Panc1 (cell line): ENCODE measurements at regions not wholly inside any gene's neighbourhood (a gene's known extent, or its start where the extent isn't known, plus 50 kb on each side); places are given as distances from the start of the nearest gene placed in this dataset.

Experiments used
- ATAC-seq: fragments of 200-7000 bp; cut with Tn5 transposase; 2 replicates; pipeline ENCODE4 v1.9.1; 2020; ENCODE audit warnings: mild to moderate bottlenecking, moderate library complexity
- BruUV-seq: library from RNA; stranded (reverse); fragments of 400-500 nt; replicated peaks from 2 replicates; lab custom pipeline; 2021; lab: Mats Ljungman, UMichigan
- CTCF ChIA-PET: fragments of 300-600 bp; sonication (Branson Sonifier 250); formaldehyde crosslinking; loops from one replicate; lab custom pipeline; 2022; ENCODE audit warnings: antibody characterized with exemption; lab: Charles Lee
- POLR2A ChIA-PET: fragments of 300-600 bp; sonication (Branson Sonifier 250); formaldehyde crosslinking; loops from one replicate; lab custom pipeline; 2022; ENCODE audit warnings: antibody characterized with exemption; lab: Charles Lee
- DNase-seq: peaks from one replicate; pipeline ENCODE4 v3.0.0-alpha.2; 2010; ENCODE audit warnings: low read depth, low spot score
- H3K27ac ChIP-seq: 2 replicates; pipeline ENCODE4 v1.5.1; 2011; ENCODE audit warnings: mild to moderate bottlenecking, low read length, inconsistent platforms
- H3K27me3 ChIP-seq: fragments of 200-500 bp; sonication (Bioruptor generic); 2 replicates; pipeline ENCODE4 v1.6.0; 2014; ENCODE audit warnings: low read length, inconsistent platforms; ENCODE audit not compliant: control insufficient read depth, insufficient read depth
- H3K36me3 ChIP-seq: fragments of 200-500 bp; sonication (Bioruptor generic); 2 replicates; pipeline ENCODE4 v1.5.1; 2014; ENCODE audit warnings: inconsistent platforms, mild to moderate bottlenecking, low read length, moderate library complexity; ENCODE audit not compliant: control insufficient read depth, insufficient read depth
- H3K4me1 ChIP-seq: 2 replicates; pipeline ENCODE4 v1.5.1; 2011; ENCODE audit warnings: inconsistent platforms, mild to moderate bottlenecking, low read length, moderate library complexity; ENCODE audit not compliant: control insufficient read depth, insufficient read depth
- H3K4me3 ChIP-seq, 2 experiments: 2 replicates each; pipeline ENCODE4 v1.5.1; 2011 to 2012; ENCODE audit warnings: low read depth in 2 of 2, low read length in 2 of 2, mild to moderate bottlenecking in 2 of 2, inconsistent platforms in 1 of 2, moderate library complexity in 1 of 2
- H3K9me3 ChIP-seq: fragments of 200-500 bp; sonication (Bioruptor generic); 2 replicates; pipeline ENCODE4 v1.5.1; 2014; ENCODE audit warnings: low read depth, mild to moderate bottlenecking, inconsistent platforms, low read length, moderate library complexity; ENCODE audit not compliant: control insufficient read depth, insufficient read depth
- CTCF ChIP-seq: fragments of 450-650 bp; IDR thresholded peaks from 2 replicates; pipeline ENCODE4 v1.5.1; 2017; ENCODE audit warnings: mild to moderate bottlenecking
- POLR2AphosphoS5 ChIP-seq: IDR thresholded peaks from 2 replicates; pipeline ENCODE4 v1.6.1; 2012; ENCODE audit warnings: mild to moderate bottlenecking, low read depth, low read length, moderate library complexity
- SIN3A ChIP-seq: IDR thresholded peaks from 2 replicates; pipeline ENCODE4 v1.6.1; 2012; ENCODE audit warnings: low read depth, mild to moderate bottlenecking, low read length, moderate library complexity, borderline replicate concordance; ENCODE audit not compliant: insufficient read depth
- TCF7L2 ChIP-seq: IDR thresholded peaks from 2 replicates; pipeline ENCODE4 v1.6.1; 2011; ENCODE audit warnings: mild to moderate bottlenecking, low read depth, low read length, inconsistent platforms
- in situ Hi-C: cut with HindIII; loops from 2 replicates; pipeline ENCODE4 v1.10.0; 2016; ENCODE audit warnings: low sequenced_read_pairs, low pct_unique_long_range_greater_than_20kb
- intact Hi-C: fragments of 100-400 bp; cut with micrococcal nuclease; formaldehyde crosslinking; loops from one replicate; pipeline ENCODE4 v1.10.0; 2022; ENCODE audit not compliant: unreplicated experiment
- TF ChIP-seq, protein P1 (sequence below), 2 experiments: IDR thresholded peaks; 2 replicates each; pipeline ENCODE4 v1.6.1; 2011 to 2012; ENCODE audit warnings: low read depth in 2 of 2, control low read depth in 1 of 2, low read length in 1 of 2, mild to moderate bottlenecking in 1 of 2, moderate library complexity in 1 of 2; ENCODE audit not compliant: insufficient read depth in 1 of 2

- no peaks in the 10 kb centered on the region for H3K36me3 ChIP-seq
- intact Hi-C loops, result no loop called here
- no peaks in the 10 kb centered on the region for H3K27me3 ChIP-seq
- no peak for ATAC-seq
- no peak overlapping the region for H3K4me3 ChIP-seq
- TF ChIP-seq POLR2AphosphoS5 (no peak), CTCF (no peak), TCF7L2 (no peak), SIN3A (no peak)
- TF ChIP-seq, protein P1, sequence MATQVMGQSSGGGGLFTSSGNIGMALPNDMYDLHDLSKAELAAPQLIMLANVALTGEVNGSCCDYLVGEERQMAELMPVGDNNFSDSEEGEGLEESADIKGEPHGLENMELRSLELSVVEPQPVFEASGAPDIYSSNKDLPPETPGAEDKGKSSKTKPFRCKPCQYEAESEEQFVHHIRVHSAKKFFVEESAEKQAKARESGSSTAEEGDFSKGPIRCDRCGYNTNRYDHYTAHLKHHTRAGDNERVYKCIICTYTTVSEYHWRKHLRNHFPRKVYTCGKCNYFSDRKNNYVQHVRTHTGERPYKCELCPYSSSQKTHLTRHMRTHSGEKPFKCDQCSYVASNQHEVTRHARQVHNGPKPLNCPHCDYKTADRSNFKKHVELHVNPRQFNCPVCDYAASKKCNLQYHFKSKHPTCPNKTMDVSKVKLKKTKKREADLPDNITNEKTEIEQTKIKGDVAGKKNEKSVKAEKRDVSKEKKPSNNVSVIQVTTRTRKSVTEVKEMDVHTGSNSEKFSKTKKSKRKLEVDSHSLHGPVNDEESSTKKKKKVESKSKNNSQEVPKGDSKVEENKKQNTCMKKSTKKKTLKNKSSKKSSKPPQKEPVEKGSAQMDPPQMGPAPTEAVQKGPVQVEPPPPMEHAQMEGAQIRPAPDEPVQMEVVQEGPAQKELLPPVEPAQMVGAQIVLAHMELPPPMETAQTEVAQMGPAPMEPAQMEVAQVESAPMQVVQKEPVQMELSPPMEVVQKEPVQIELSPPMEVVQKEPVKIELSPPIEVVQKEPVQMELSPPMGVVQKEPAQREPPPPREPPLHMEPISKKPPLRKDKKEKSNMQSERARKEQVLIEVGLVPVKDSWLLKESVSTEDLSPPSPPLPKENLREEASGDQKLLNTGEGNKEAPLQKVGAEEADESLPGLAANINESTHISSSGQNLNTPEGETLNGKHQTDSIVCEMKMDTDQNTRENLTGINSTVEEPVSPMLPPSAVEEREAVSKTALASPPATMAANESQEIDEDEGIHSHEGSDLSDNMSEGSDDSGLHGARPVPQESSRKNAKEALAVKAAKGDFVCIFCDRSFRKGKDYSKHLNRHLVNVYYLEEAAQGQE (IDR thresholded peaks at IDR 0.05; ENCODE audit: insufficient read depth in 1 of 2, low read depth in 2 of 2, low read length in 1 of 2), result no peak
- POLR2A ChIA-PET, result no interaction called here
- H3K9me3 ChIP-seq, result no peaks in the 10 kb centered on the region
- H3K27ac ChIP-seq, result no peak overlapping the region
- in situ Hi-C loops, result no loop called here
- no peak for DNase-seq
- CTCF ChIA-PET, result no interaction called here
- no peaks in the 10 kb centered on the region for H3K4me1 ChIP-seq
- BruUV-seq, result no TSS peak
These were observed 81.7 kb upstream of the PRB2 start for GRCh38 chr12:11477110-11477509.

GRCh38 chr12:11482955-11483354 lies 87.6 kb upstream of the PRB2 start:
- CTCF ChIA-PET, result interaction anchor here (0.6 kb wide), 1 partner anchor 1287 kb away, joined by 3 read pairs; no protein-coding TSS in a partner anchor
- BruUV-seq, result no TSS peak
- Histone ChIP-seq H3K9me3 (no peaks in the 10 kb centered on the region), H3K36me3 (no peaks in the 10 kb centered on the region), H3K27ac (no peak overlapping the region), H3K4me1 (0 out of 2 replicates have a peak, but pooled peaks cover 4% of the 10 kb centered on the region), H3K4me3 (no peak overlapping the region), H3K27me3 (no peaks in the 10 kb centered on the region)
- POLR2A ChIA-PET, result no interaction called here
- TF ChIP-seq TCF7L2 (no peak), SIN3A (no peak), CTCF (no peak), POLR2AphosphoS5 (no peak)
- TF ChIP-seq, protein P1 (IDR thresholded peaks at IDR 0.05; ENCODE audit: insufficient read depth in 1 of 2, low read depth in 2 of 2, low read length in 1 of 2), result no peak
- in situ Hi-C loops (no loop called here), intact Hi-C loops (no loop called here)
- DNase-seq (no peak), ATAC-seq (no peak)
